HG02759 (cell line): ENCODE measurements at regions not wholly inside any gene's neighbourhood (a gene's known extent, or its start where the extent isn't known, plus 50 kb on each side); places are given as distances from the start of the nearest gene placed in this dataset.
"Not testable (repeated sequence)": the region's sequence is repeated elsewhere in the genome, so short reads cannot be mapped to it uniquely, and the experiment has no call there.

Experiments
- ATAC-seq: cut with Tn5 transposase; IDR thresholded peaks from one replicate; pipeline ENCODE4 v1.9.1; 2021; ENCODE audit warnings: mild to moderate bottlenecking, moderate library complexity; ENCODE audit not compliant: unreplicated experiment

DNA sequence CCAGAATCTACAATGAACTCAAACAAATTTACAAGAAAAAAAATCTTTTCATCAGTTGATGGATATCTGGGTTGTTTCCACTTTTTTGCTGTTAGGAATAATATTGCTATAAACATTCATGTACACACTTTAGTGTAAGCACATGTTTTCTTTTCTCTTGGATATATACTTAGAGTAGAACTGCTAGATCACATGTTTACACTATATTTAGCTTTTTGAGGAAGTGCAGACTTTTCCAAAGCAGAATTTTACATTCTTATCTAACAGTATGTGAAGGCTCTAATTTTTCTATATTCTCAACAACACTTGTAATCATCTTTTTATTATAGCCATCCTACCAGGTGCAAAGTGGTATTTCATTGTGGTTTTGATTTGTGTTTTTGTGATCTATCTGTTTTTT is 103.6 kb upstream of the RMP24 start:
- ATAC-seq, result no peak

DNA sequence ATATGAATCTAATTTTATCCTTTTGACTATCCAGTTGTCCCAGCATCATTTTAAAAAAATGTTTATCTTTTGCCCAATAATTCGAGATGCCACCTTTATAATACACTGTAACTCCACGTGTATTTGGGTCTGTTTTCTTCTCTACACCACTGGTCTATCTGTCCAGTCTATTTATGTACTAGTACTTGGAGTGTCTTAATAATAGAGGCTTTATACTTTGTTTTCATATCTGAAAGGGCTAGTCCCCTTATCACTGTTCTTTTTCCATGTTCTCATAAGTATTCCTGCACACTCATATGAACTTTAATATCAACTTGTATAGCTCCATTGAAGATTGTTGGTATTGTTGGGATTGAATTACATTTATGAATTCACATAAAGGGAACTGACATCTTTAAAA is 101.1 kb upstream of the RMP24 start:
- ATAC-seq, result no peak

DNA sequence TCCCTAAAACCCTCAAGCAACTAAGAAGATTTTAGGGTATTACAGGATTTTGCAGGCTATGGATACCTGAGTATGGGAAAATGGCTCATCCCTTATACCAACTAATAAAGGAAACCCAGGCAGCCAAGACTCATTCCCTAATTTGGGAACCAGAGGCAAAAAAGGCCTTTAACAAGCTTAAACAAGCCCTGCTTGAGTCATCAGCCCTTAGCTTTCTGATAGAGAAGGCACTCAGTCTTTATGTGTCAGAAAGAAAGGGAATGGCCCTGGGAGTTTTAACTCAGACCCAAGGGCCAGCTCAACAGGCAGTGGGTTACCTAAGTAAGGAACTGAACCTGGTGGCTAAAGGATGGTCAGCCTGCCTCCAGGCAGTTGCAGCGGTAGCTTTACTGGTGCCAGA is 96.9 kb upstream of the RMP24 start:
- ATAC-seq, result no peak

DNA sequence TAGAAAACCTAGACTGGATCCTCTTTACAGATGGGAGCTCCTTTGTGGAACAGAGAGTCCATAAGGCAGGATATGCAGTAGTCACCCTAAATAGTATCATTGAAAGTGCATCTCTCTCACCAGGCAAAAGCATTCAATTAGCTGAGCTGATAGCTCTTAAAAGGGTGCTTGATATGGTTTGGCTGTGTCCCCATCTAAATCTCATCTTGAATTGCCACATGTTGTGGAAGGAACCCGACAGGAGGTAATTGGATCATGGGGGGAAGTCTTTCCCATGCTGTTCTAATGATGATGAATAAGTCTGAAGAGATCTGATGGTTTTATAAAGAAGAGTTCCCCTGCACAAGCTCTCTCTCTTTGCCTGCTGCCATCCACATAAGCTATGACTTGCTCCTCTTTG is 96.2 kb upstream of the RMP24 start:
- ATAC-seq, result no peak

DNA sequence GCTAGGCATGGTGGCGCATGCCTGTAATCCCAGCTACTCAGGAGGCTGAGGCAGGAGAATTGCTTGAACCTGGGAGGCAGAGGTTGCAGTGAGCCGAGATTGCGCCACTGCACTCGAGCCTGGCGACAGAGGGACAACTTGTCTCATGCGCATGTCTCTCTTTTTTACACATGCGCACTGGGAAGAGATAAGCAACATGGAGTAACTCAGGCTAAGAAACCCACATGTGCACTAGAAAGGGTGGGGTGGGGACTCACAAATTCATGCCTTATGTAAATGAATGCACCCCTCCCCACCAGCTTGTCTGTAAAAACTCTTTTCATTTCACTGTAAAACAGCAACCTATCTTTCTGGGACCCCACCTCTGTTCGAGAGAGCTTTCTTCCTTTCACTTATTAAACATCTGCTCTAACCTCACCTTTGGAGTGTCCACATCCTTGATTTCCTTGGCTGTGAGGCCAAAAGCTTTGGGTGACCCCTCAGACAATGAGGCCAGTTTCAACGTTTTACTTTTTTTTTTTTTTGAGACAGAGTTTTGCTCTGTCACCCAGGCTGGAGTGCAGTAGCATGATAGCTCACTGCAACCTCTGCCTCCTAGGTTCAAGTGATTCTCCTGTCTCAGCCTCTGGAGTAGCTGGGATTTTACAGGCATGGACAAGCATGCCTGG is 91.6 kb upstream of the RMP24 start:
- no peak for ATAC-seq

DNA sequence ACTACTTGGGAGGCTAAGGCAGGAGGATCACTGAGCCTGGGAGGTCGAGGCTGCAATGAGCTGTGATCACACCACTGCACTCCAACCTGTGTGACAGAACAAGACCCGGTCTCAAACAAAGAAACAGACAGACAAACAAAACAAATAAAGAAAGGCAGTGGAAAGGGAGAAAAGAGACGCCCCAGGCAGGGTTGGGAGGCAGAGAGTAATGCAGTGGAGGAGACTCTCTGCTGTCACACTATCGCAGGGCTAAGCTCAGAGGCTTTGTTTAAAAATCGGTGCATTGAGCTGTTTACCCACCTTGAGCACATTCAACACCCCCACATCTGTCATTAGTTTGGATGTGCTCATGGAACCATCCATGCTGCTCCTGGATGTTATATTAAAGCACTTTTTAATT is 84.2 kb upstream of the RMP24 start:
- no peak for ATAC-seq

DNA sequence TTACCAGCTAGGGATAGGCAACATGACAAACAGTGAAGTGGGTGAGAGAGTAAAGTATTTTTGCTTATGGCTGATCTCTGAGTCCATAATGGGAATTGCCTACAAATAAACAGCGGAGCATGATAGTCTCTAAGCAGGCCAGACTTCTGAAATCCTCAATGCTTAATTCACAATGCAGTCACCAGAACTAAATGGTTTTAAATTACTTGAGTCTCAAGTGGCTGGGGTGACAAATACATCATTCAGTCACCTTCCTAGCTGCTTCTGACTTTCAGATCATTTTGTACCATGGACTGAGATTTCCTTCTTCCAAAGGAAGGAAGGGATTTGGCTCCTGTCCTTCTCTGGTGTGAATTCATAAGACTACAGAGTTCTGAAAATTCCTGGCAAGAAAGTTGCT is 82.8 kb upstream of the RMP24 start:
- ATAC-seq, result no peak

DNA sequence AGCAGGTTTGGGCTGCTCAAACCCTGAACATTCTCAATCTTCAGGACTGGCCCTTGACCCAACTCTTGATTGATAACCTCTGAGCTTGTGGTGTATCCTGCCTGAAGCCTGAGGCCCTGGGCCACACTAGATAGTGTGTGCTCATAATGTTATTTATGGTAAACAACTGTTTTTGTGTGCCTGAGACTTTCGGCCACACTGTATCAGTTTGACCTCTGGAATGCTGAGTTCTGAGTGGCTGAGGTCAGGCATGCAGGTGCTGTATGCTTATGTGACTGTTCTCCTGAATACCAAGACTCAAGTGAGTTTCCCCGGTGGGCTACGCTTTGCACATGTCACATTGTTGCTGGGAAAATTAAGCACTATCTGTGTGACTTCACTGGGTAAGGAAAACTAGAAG is 82.2 kb upstream of the RMP24 start:
- no peak for ATAC-seq

DNA sequence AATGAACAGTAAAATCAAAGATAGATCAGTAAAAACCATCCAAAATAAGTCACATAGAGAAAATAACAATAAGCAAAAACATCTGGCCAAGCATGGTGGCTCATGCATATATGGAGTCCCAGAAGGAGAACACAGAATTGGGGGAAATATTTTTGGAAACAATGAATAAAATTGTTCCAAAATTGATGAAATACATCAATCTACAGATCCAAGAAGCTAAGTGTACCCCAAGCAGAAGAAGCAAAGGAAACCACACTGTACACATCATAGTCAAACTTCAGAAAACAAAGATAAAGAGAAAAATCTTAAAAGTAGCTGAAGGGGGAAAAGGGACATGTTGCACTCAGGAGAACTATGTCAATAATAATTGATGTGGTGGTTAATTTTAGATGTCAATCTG is 80.4 kb upstream of the RMP24 start:
- ATAC-seq, result no peak

DNA sequence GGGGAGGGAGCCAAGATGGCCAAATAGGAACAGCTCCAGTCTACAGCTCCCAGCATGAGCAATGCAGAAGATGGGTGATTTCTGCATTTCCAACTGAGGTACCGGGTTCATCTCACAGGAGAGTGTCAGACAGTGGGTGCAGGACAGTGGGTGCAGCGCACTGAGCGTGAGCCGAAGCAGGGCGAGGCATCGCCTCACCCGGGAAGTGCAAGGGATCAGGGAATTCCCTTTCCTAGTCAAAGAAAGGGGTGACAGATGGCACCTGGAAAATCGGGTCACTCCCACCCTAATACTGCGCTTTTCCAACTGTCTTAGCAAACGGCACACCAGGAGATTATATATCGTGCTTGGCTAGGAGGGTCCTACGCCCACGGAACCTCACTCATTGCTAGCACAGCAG is 75.0 kb upstream of the RMP24 start:
- ATAC-seq, result not testable (repeated sequence)

DNA sequence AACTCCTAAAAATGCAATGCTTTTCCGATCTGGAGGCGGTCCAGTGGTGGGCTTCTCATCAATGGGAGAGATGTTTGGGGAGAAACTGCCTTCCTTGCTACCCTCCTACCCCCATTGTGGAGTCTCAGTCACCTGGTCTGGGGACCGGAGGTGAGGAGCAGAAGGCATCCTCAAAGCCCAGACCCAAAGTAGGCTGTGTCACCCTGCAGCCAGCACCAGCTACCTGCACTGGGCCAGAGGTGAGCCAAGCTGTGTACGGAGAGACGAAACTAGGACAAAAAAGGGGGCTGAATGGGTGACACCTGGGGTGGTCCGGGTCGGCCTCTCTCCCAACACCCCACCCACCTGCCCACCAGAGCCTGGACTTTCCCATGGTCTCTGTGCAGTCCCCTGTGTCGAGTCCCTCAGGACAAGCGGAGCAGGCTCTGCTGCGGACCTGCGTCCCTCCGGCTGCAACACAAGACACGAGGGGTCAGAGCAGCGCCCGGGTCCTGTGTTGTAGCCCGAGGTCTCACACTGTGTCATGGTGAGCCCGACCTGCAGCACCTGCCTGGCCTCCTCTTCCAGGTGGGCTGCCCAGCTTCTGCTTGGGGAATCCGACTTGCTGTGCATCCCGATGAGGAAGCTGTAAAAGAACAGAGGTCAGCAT is 68.0 kb upstream of the RMP24 start:
- ATAC-seq, result no peak

DNA sequence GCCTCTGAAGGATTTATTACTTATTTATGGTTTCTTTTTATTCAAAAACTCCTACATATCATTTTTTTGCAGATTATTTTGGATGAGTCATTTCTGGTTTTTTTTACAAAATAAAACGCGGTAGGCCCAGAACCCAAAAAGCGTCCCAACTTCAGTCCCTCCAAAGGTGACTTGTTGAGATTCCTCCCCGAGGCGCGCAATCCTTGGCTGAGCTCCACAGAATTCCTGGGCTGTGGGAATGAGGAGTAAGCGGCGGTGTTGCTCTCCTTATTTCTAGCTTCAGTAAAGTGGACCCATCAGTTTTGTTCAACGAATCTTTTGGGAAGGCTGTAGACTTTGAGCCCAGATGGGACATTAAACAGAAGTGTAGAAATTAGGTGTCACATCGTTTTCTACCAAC is 67.0 kb upstream of the RMP24 start:
- no peak for ATAC-seq

DNA sequence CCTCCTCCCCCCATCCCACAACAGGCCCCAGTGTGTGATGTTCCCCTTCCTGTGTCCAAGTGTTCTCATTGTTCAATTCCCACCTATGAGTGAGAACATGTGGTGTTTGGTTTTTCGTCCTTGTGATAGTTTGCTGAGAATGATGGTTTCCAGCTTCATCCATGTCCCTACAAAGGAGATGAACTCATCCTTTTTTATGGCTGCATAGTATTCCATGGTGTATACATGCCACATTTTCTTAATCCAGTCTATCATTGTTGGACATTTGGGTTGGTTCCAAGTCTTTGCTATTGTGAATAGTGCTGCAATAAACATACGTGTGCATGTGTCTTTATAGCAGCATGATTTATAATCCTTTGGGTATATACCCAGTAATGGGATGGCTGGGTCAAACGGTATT is 66.2 kb upstream of the RMP24 start:
- ATAC-seq, result not testable (repeated sequence)

DNA sequence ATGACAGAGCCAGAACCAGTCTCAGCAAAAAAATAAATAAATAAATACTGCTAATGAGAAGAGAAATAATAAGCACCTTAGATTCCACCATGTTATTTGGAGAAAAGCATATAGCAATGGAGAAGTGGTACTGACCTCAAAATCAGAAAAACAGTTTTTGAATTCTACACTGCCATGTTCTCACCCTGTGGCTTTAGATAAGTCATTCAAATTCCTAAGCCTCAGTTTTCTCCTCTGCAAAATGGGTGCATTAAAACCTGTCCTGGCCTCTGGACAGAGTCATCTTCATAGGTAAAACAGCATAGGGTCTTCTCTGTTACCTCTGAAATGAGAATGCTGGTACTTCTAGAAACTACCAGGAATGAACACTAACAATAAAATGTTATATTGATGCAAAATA is 62.2 kb upstream of the RMP24 start:
- ATAC-seq, result no peak

DNA sequence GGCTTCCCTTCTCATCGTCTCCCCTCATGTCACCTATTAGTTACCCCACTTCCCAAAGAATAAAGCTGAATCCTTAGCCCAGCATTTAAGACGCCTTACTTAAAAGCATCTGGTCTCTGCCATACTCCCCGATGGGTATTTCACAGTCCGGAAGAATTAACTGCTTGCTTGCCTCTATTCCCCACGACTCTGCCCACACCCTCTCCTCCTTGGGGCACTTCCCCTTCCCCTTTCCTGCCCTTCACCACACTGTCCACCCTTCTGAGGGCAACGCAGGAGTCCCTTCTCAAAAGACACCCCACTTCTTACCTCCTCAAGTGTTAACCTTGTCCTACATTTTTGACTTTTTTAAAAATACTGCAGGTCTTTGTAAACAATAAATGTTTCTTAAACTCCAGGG is 60.1 kb upstream of the RMP24 start:
- no peak for ATAC-seq

DNA sequence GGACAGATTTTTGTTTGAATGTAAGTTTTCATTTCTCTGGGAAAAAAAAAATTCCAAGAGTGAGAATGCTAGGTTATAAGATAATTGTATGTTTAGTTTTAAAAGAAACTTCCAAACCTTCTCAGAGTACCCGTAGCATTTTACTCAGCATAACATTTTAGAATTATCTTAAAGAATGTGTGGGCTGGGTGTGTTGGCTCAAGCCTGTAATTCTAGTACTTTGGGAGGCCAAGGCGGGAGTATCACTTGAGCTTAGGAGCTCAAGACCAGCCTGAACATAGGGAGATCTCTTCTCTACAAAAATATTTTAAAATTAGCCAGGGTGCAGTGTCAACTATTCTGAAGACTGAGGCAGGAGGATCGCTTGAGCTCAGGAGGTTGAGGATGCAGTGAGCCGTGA is 57.4 kb upstream of the RMP24 start:
- no peak for ATAC-seq

DNA sequence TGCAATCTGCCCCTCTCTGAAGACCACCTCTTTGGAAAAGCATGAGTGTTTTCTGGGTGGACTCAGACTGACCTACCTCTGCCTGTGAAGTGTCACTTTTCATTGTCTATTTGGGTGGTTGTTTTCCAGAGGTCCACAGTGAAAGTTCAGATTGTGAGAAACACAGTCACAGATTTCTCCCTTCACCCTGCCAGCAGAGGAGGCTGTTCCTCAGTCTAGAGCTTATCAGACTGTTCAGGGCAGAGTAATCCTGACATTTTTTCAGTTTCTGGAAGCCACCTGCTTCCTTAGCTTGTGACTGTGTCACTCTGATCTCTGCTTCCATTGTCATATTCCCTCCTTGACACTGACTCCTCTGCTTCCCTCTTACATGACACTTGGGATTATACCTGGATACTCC is 55.4 kb upstream of the RMP24 start:
- no peak for ATAC-seq

DNA sequence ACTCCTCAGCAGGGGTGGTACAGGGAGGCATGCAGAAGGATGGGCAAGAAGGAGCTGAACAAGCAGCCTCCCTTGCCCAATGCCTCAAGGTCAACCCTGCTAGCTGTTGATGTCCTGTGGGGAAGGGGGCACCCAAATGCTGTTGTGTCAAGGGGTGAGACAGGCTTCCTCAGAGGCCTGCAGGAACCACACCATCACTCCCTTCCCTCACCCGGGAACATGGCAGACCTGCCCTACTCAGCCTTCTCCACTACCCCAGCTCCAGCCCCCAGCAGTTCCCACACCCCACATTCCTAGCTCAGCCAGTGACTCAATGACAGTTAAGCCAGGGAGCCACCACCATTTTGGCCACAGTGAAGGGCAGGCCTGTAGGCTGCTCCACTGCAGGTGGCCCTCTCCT is 53.9 kb upstream of the RMP24 start:
- ATAC-seq, result no peak

DNA sequence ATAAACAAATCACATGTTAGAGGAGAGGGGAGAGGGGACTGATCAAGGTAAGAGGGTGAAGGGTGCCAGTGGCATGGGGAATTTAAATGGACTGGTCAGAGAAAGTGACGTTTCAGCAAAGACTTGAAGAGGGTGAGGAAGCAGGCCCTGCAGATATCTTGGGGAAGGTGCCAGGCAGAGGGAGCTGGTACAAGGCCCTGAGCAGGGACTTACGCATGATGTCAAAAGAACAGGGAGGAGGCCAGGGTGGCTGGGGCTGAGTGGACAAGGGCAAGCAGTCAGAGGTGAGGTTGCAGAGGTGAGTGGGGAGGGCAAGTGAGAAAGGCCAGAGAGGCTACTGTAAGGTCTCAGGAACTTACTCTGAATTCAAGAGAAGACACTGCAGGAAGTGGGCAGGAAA is 53.3 kb upstream of the RMP24 start:
- no peak for ATAC-seq

DNA sequence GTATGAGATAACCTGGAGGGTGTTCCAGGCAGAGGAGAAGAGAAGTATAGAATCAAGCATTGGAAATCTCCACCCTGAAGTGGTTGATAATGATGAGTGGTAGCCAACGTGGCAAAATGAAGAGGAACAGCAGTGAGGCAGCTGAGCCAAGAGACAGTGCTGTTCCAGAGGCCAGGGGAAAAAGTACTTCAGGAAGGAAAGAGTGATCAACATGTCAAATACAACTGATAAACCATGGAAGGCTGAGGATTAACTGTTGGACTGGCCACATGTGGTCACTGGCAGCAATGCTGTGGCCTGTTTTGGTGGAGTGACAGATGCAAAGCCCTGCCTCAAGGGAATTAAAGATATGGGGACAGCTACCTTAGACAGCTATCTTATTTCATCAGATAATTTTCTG is 51.9 kb upstream of the RMP24 start:
- ATAC-seq, result no peak
